HG03469 (cell line): ENCODE measurements at regions not wholly inside any gene's neighbourhood (a gene's known extent, or its start where the extent isn't known, plus 50 kb on each side); places are given as distances from the start of the nearest gene placed in this dataset.

Experiments
- ATAC-seq: cut with Tn5 transposase; IDR thresholded peaks from one replicate; pipeline ENCODE4 v1.9.1; 2021; ENCODE audit warnings: mild to moderate bottlenecking, moderate library complexity, moderate number of reproducible peaks; ENCODE audit not compliant: unreplicated experiment

- no peak for ATAC-seq
These were observed 280.9 kb upstream of the FANCL start for GRCh38 chr2:58521803-58522554.

GRCh38 chr2:58520903-58521302, 279.8 kb upstream of the FANCL start:
- no peak for ATAC-seq

GRCh38 chr2:58517881-58518280, 276.8 kb upstream of the FANCL start:
- ATAC-seq = no peak

GRCh38 chr2:58516695-58517094, 275.6 kb upstream of the FANCL start:
- ATAC-seq = no peak

- no peak for ATAC-seq
These were observed 274.9 kb upstream of the FANCL start for GRCh38 chr2:58515827-58516573.

- no peak for ATAC-seq
These were observed 273.1 kb upstream of the FANCL start for GRCh38 chr2:58514252-58514651.

- no peak for ATAC-seq
These were observed 271.8 kb upstream of the FANCL start for GRCh38 chr2:58512878-58513277.

- ATAC-seq = no peak
These were observed 266.9 kb upstream of the FANCL start for GRCh38 chr2:58508006-58508405.

GRCh38 chr2:58503918-58504317, 262.8 kb upstream of the FANCL start:
- ATAC-seq = no peak

- ATAC-seq = no peak
These were observed 261.8 kb upstream of the FANCL start for GRCh38 chr2:58502931-58503330.

- ATAC-seq = no peak
These were observed 260.4 kb upstream of the FANCL start for GRCh38 chr2:58501371-58502160.

- ATAC-seq = no peak
These were observed 256.0 kb upstream of the FANCL start for GRCh38 chr2:58497168-58497567.

GRCh38 chr2:58495806-58496205, 254.7 kb upstream of the FANCL start:
- no peak for ATAC-seq

GRCh38 chr2:58494071-58494501, 253.0 kb upstream of the FANCL start:
- ATAC-seq = no peak

GRCh38 chr2:58484629-58485028, 243.5 kb upstream of the FANCL start:
- ATAC-seq = no peak

- no peak for ATAC-seq
These were observed 243.1 kb upstream of the FANCL start for GRCh38 chr2:58484221-58484620.

- ATAC-seq = no peak
These were observed 242.2 kb upstream of the FANCL start for GRCh38 chr2:58483307-58483706.

- ATAC-seq = no peak
These were observed 240.5 kb upstream of the FANCL start for GRCh38 chr2:58481670-58482069.

GRCh38 chr2:58480141-58480540, 239.0 kb upstream of the FANCL start:
- no peak for ATAC-seq

GRCh38 chr2:58479535-58480140, 238.5 kb upstream of the FANCL start:
- no peak for ATAC-seq

- ATAC-seq = no peak
These were observed 235.4 kb upstream of the FANCL start for GRCh38 chr2:58476556-58476955.
